Skeletal muscle satellite cell (primary cell): ENCODE measurements at regions not wholly inside any gene's neighbourhood (a gene's known extent, or its start where the extent isn't known, plus 50 kb on each side); places are given as distances from the start of the nearest gene placed in this dataset.

Source experiments
- H3K27me3 ChIP-seq: 2 replicates; pipeline ENCODE4 v1.7.0; 2013; ENCODE audit warnings: low read length; ENCODE audit not compliant: control insufficient read depth, insufficient read depth
- H3K36me3 ChIP-seq: 2 replicates; pipeline ENCODE4 v1.7.0; 2013; ENCODE audit warnings: mild to moderate bottlenecking, control low read depth, low read length; ENCODE audit not compliant: insufficient read depth
- H3K4me1 ChIP-seq: 2 replicates; pipeline ENCODE4 v1.7.0; 2013; ENCODE audit warnings: low read length; ENCODE audit not compliant: control insufficient read depth, insufficient read depth
- H3K4me2 ChIP-seq: 2 replicates; pipeline ENCODE4 v1.7.0; 2013; ENCODE audit warnings: mild to moderate bottlenecking, low read length
- H3K4me3 ChIP-seq: 2 replicates; pipeline ENCODE4 v1.7.0; 2013; ENCODE audit warnings: low read length
- H3K9ac ChIP-seq: 2 replicates; pipeline ENCODE4 v1.7.0; 2013; ENCODE audit warnings: mild to moderate bottlenecking, low read depth, low read length, moderate library complexity
- H3K9me3 ChIP-seq: replicated peaks from 2 replicates; pipeline ENCODE4 v1.7.0; 2013; ENCODE audit warnings: mild to moderate bottlenecking, control low read depth, low read length

DNA sequence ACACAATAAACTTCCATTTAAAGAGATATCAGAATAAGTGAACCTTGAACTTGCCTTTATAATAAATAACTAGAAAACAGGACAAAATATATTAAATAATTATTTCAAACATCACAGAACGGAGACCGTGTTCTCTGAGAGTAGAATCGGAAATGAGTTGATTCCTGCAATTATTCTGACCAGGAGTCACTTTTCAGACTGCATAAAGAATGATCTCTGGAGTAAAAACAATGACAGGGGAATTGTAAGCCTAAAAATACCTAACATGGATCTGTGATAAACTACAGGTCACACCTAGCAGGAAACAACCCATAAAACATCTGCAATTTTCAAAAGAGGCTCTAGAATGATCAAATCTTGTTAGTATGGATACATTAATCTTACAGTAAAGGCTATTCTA is 577.5 kb upstream of the SORCS1 start:
- no peaks in the 10 kb centered on the region for H3K9me3 ChIP-seq
- no peak overlapping the region for H3K4me3 ChIP-seq
- peaks cover 4% of the 10 kb centered on the region for H3K4me1 ChIP-seq
- no peak overlapping the region for H3K4me2 ChIP-seq
- H3K27me3 ChIP-seq, result no peaks in the 10 kb centered on the region
- no peaks in the 10 kb centered on the region for H3K36me3 ChIP-seq
- no peak overlapping the region for H3K9ac ChIP-seq

- no peaks in the 10 kb centered on the region for H3K27me3 ChIP-seq
- H3K4me2 ChIP-seq, result peak overlapping the region; percentile 31
- no peaks in the 10 kb centered on the region for H3K36me3 ChIP-seq
- peaks cover 4% of the 10 kb centered on the region for H3K4me1 ChIP-seq
- H3K9ac ChIP-seq, result peak overlapping the region; percentile 39
- H3K9me3 ChIP-seq, result no peaks in the 10 kb centered on the region
- H3K4me3 ChIP-seq, result no peak overlapping the region
These were observed 576.6 kb upstream of the SORCS1 start for GRCh38 chr10:107740962-107741690.

DNA sequence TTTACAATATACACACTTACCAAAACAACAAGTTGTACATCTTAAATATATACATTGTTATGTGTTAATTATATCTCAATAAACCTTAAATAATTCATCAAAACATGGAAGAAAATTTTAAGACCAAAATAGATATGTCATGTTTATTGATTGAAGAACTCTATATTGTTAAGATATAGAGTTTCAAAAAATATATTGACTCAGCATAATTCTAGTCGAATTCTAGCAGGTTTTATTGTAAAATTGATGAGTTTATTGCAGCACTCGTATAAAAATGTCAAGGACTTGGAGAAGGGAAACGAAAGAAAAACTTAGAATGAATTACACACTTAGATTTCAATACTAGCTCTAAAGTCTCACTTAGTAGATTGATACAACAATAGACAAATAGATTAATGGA is 575.4 kb upstream of the SORCS1 start:
- H3K9ac ChIP-seq, result no peak overlapping the region

DNA sequence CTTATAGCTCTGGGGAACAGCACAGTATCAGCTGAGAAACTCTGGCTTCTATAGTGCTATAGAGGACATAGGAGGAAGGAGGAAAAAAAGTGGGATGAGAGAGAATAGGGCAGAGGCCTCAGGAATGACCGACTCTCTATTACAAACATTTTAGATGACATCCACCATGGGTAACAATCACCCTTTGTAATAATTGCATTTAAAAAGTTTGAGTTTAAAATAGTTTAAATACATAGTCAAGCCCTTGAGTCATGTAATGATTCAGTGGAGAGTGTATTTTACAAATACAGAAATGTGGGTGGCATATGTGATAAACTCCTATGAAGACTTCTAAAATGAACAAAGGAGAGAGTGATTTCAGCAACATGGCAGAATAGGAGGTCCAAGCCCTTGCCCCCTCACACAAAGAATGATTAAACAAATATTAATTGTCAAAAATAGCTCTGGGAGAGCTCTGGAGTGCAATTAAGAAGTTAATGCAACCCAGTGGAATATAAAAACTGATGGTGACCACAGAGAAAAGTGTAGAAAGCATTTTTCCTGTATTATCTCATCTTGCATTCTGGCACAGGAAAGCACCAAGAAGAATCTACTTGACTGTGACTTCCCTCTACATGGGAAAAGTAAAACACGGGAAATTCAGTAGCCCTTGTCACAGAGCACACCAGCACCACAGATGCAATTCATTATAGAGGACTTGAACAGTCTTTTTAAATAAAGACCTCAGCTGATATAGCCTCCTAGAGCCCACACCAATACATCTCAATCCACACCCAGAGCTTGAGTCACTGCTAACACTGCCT is 569.0 kb upstream of the SORCS1 start:
- H3K4me1 ChIP-seq, result no peaks in the 10 kb centered on the region
- H3K4me3 ChIP-seq, result no peak overlapping the region
- no peaks in the 10 kb centered on the region for H3K9me3 ChIP-seq
- H3K27me3 ChIP-seq, result no peaks in the 10 kb centered on the region
- H3K36me3 ChIP-seq, result no peaks in the 10 kb centered on the region
- no peak overlapping the region for H3K4me2 ChIP-seq
- H3K9ac ChIP-seq, result no peak overlapping the region

More for the DNA sequence above, 575.4 kb upstream of the SORCS1 start:
- Histone ChIP-seq H3K4me1 (peaks cover 4% of the 10 kb centered on the region), H3K27me3 (no peaks in the 10 kb centered on the region), H3K4me2 (no peak overlapping the region), H3K36me3 (no peaks in the 10 kb centered on the region), H3K9me3 (no peaks in the 10 kb centered on the region), H3K4me3 (no peak overlapping the region)

DNA sequence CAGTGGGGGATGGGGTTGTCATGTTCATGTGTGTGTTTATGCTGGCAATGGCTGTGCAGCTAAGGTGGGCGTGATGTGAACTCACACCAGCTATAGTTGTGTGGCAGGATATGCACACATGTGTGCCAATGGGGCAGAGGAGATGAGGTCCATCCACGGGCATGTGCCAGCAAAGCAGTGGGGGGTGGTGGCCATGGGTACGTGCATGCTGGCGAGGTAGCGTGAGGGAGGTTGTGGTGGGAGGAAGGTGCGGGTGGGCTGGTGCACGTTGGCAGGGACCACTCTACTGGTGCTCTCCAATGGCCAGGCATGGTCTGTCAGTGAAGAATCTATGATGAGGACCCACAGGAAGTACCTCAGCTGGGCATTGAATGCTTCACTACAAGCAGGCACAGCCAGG is 567.5 kb upstream of the SORCS1 start:
- H3K36me3 ChIP-seq, result no peaks in the 10 kb centered on the region
- no peak overlapping the region for H3K4me3 ChIP-seq
- no peaks in the 10 kb centered on the region for H3K9me3 ChIP-seq

GRCh38 chr10:107728807-107729206 is 564.3 kb upstream of the SORCS1 start:
- no peaks in the 10 kb centered on the region for H3K4me1 ChIP-seq
- H3K4me2 ChIP-seq, result no peak overlapping the region
- H3K9me3 ChIP-seq, result no peaks in the 10 kb centered on the region
- H3K4me3 ChIP-seq, result no peak overlapping the region
- no peaks in the 10 kb centered on the region for H3K27me3 ChIP-seq
- H3K9ac ChIP-seq, result no peak overlapping the region
- no peaks in the 10 kb centered on the region for H3K36me3 ChIP-seq

More for the DNA sequence above, 567.5 kb upstream of the SORCS1 start:
- Histone ChIP-seq H3K4me2 (no peak overlapping the region), H3K4me1 (no peaks in the 10 kb centered on the region), H3K9ac (no peak overlapping the region), H3K27me3 (no peaks in the 10 kb centered on the region)

DNA sequence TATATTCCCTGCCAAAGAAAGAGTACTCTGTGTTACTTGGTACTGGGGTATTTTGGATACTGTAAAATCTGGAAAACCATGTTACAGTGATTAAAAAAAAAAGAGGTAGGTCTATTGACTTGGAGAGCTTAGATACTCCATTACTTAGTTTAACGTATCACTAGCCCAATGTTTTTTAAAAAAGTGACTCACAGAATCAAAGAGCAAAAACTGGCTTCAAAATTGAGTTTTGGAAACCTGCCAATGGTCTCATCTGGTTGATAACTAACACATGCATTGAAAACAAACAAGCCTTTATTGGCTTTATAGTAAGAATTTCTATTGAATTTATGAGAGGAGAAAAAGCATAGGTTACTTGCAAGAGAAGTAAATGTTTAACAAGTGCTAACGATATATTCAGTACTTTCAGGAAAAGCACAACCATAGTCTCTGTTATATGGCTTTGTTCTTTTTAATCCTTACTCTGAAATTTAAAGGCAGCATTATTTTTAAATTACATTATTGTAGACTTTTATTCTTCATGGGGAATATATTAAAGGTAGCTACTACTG is 563.3 kb upstream of the SORCS1 start:
- Histone ChIP-seq H3K4me1 (no peaks in the 10 kb centered on the region), H3K9ac (no peak overlapping the region), H3K27me3 (no peaks in the 10 kb centered on the region), H3K4me2 (no peak overlapping the region), H3K9me3 (no peaks in the 10 kb centered on the region), H3K36me3 (no peaks in the 10 kb centered on the region), H3K4me3 (no peak overlapping the region)

- Histone ChIP-seq H3K27me3 (no peaks in the 10 kb centered on the region), H3K36me3 (no peaks in the 10 kb centered on the region), H3K4me3 (no peak overlapping the region), H3K4me2 (no peak overlapping the region), H3K9me3 (no peaks in the 10 kb centered on the region), H3K4me1 (no peaks in the 10 kb centered on the region), H3K9ac (no peak overlapping the region)
These were observed 554.4 kb upstream of the SORCS1 start for GRCh38 chr10:107718864-107719263.

DNA sequence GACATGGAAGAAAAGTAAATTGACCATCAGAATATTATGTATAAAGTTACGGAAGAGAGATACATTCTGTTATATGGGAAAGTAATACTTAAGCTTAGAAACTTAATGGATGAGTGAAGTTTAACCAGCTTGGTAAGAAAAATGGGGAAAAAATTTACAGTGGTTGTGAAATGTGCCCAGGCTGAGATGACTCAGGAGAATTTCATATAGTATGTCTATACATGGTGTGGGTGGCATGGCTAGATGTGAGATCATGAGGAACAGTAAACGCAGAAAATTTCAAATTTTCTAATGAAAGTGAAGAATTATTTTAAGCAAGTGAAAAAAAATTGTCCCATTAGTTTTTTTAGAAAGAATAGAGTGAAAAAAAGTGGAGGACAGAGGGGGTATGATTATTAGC is 552.5 kb upstream of the SORCS1 start:
- Histone ChIP-seq H3K27me3 (no peaks in the 10 kb centered on the region), H3K4me1 (no peaks in the 10 kb centered on the region), H3K36me3 (no peaks in the 10 kb centered on the region), H3K9ac (no peak overlapping the region), H3K4me3 (no peak overlapping the region), H3K9me3 (no peaks in the 10 kb centered on the region), H3K4me2 (no peak overlapping the region)

GRCh38 chr10:107715565-107715964 is 551.1 kb upstream of the SORCS1 start:
- Histone ChIP-seq H3K4me1 (no peaks in the 10 kb centered on the region), H3K9ac (no peak overlapping the region), H3K4me2 (no peak overlapping the region), H3K4me3 (no peak overlapping the region), H3K9me3 (no peaks in the 10 kb centered on the region), H3K27me3 (no peaks in the 10 kb centered on the region), H3K36me3 (no peaks in the 10 kb centered on the region)

DNA sequence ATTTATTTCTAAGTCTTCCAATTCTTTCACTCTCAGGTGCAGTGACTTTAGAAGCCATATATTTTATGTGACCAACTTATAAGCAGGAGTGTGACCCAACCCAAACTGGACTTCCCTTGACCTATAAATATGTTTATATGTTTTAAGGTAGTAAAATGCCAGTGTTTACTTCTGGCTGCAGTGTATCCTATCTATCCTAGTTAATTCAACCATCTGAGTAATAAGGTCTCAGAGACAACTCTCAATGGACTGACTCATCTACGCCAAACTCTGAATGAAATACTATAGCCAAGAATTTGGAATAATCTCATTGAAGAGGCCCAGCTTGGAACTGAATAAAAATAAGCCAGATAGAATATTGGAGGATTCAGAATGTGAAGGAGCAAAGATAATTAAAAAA is 544.5 kb upstream of the SORCS1 start:
- H3K4me1 ChIP-seq, result no peaks in the 10 kb centered on the region
- H3K9ac ChIP-seq, result no peak overlapping the region
- H3K4me2 ChIP-seq, result no peak overlapping the region
- H3K9me3 ChIP-seq, result no peaks in the 10 kb centered on the region
- no peaks in the 10 kb centered on the region for H3K36me3 ChIP-seq
- H3K4me3 ChIP-seq, result no peak overlapping the region
- H3K27me3 ChIP-seq, result no peaks in the 10 kb centered on the region
